HG03045 (cell line): ENCODE measurements at regions not wholly inside any gene's neighbourhood (a gene's known extent, or its start where the extent isn't known, plus 50 kb on each side); places are given as distances from the start of the nearest gene placed in this dataset.

Source experiments
- ATAC-seq: cut with Tn5 transposase; IDR thresholded peaks from one replicate; pipeline ENCODE4 v1.9.1; 2021; ENCODE audit warnings: mild to moderate bottlenecking, moderate library complexity; ENCODE audit not compliant: unreplicated experiment

DNA sequence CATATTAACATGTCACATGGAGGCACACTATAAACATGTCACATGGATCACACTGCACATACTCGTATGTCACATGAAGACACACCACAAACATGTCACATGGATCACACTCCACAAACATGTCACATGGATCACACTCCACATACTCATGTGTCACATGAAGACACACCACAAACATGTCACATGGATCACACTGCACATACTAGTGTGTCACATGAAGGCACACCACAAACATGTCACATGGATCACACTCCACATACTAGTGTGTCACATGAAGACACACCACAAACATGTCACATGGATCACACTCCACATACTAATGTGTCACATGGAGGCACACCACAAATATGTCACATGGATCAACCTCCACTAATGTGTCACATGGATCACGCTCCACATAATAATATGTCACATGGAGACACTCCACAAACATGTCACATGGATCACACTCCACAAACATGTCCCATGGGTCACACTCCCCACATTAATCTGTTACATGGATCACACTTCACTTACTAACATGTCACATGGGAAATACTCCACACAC lies 195.6 kb upstream of the PFKP start:
- ATAC-seq: no peak

DNA sequence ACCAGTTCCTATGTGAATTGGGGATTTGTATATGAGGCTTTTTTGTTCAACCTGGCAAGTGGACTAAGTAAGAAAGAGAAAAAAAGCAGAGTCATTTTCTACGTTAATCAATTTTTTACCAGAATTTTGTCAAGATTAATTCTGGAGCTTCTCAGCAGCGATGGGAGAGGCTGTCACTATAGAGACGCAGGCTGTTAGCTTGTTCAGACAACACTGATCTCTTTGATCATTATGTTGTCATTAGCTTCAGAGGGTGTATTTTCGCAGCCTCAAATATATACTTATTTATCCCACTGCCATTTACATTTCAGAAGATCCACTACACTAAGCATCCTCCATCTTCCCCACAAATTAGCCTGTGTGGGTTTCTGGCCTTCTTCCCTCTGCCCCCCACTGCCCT lies 196.7 kb upstream of the PFKP start:
- no peak for ATAC-seq

DNA sequence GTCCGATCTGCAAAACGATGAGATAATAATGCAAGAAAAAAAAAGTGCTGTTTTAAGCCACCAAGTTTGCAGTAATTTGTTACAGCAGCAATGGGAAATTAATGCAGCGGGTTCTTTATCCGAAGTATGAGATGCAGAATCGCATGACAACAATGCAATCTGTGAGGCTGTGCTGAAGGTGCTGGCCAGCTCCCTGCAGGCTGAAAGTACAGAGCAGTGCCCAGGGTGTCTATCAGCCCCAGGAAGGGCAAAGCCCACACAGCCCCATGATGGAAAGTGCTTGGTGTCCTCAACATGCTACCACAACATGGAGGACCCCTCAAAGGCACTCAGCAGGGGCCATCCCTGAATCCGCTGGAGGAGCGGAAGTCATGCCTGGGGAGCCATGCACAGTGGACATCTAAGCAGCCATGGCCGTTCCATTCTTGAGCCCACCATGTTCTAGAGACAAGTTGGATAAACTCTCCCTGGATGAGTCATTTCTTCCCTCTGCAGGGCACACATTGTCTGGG lies 199.5 kb upstream of the PFKP start:
- ATAC-seq: no peak

DNA sequence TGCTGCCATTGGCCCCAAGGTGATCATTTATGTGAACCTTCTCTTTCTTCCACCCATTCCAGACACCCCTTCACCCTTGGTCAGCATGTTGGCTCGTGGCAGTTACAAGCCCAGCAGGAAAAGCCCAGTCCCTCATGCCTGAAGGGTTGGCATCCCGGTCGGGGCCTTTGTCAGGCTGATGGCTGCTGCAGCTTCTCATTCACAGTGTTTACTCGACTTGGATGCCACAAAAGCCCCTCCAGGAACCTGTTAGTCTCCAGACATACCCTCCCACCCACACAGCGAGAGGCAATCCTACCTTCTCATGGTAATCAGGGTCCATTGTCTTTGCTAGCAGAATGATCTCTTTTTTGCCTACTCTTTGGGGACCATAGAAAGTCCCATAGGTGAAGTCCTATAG lies 200.8 kb upstream of the PFKP start:
- no peak for ATAC-seq

DNA sequence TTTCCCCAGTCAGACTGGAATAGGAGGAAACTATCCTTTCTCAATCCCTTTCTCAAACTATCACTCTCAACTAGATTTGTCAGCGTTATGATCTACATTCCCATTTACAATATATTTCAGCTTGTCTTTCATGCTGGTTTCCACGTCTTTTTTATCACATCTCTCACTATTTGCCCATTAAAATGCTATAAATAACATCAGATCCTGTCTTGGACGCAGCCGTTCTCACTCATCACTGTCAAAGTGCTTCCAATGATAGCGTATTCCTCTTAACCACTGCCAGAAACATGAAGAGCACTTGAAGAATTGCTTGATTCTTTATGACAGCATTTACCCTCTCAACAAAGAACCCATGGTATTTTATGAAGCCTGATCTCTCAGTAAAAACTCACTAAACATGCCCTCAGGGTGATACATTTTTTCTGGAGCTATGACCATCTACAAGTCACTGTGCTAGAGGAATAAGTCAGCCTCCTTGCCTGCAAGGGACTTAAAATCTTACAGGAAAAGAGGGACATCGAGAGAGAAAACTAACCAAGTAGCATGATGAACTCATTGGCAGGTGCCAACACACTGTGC lies 205.6 kb upstream of the PFKP start:
- no peak for ATAC-seq

DNA sequence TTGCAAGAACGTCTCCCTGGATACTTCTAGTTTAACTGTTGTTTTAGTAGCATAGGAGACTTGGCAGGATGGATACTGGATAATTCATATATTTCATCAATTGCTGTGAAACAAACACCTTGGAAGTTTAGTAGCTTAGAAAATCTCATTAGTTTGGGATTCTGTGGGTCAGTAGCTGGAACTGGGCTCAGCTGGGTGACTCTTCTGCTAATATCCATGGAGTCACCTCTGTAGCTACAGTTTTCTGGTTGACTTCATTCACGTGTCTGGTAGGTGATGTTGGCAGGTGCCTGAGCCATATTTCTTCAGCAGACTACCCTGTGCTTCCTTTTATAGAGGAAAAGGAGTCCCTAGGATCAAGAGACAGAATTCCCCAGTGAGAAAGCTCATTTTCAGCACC lies 208.9 kb upstream of the PFKP start:
- no peak for ATAC-seq

DNA sequence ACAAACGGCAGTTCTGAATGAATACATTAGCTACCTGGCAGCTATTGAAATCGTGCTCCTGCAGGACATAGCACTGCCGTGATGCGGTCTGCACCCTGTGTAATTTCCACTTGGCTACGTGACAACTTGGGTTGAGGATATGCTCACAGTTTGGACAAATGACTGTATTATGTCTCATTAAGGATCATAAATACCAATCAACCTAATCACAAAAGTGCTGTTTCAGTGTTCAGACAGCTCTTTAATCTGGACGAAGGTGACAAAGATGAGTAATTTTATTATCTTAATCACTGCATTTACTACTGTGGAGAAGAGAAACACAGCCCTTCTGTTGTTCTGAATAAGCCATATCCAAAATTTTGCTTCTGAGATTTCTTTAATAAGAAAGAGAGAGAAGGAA lies 210.8 kb upstream of the PFKP start:
- ATAC-seq: no peak

DNA sequence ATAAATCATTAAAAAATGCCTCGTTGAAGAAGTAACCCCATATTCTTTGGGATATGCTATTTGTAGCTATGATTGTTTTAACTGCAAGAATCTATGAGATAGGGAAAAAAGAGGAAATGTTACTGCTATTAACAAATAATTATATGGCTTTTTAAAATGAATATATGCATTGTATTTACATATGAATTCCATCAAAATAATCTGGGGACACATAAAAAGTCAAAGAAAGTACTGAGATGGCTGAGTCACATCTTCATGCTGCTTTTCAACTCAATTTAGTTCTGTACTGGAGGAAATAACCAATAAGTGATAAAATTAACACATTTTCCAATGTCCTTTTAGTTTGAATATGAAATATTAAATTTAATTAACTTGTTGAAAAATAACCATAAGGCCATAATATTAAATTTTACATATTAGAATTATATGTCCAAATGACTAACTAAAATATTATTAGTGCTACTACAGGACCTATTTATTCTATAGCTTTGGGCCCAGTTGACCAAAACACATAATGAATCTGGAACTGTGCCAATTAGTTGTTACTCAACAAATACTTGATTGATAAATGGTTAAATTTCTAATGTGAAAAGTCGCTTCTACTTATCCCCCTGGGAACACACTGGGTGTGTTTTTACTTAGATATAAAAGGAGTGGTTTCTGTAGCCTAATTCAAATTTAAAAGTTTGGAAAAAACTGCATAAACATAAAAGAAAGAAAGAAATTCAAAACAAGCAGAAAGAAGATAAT lies 214.6 kb upstream of the PFKP start:
- ATAC-seq: no peak

DNA sequence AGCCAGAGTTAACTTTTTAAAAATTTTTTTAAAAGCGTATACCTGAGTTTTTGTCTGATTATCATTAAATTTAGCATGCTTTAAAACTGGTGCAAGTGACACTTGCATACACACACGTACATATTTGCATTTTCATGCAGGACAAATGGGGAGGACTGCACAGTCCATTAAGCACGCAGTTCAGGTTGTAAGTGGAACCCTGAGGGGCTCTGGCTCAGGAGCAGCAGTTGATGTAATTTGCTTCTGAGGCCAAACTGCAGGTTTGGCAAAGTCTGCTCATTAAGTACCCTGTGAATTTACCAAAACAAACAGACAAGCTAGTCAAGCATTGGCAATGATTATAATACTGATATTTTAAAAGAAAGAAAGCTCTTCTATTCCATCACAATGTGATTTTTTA lies 215.8 kb upstream of the PFKP start:
- ATAC-seq: no peak

DNA sequence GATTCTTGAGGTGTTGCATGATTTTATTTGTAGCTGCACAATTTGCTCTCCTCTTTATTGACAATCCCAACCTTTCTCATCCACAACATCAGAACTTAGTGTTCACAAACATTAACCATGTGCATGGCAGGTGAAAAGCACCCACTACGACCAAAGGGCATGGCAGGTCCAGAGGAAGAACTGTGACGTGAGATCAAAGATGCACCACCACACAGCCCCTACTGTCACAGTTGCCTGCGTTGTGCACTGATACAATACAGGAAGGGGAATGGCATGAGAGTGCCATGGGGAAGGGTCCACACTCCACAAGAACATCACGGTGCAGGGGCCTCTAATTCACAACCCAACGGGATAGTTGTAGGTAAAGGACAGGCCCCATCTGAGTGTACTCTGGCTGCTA lies 217.1 kb upstream of the PFKP start:
- ATAC-seq: no peak

DNA sequence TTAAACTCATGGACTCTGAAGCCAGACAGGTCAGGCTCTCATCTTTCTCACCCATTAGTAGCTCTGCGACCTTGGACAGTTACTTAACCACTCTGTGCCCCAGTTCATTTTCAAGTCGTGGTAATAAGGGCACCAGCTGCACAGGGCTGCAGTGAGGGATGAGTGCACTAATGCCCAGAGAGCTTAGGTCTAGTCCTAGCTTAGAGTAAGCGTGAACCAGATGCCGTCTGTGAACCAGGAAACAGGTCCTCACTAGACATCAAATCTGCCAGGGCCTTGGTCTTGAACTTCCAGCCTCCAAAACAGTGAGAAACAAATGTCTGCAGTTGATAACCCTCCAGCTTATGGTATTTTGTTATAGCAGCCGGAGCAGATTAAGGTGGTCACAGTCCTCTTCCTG lies 222.4 kb upstream of the PFKP start:
- ATAC-seq: no peak

DNA sequence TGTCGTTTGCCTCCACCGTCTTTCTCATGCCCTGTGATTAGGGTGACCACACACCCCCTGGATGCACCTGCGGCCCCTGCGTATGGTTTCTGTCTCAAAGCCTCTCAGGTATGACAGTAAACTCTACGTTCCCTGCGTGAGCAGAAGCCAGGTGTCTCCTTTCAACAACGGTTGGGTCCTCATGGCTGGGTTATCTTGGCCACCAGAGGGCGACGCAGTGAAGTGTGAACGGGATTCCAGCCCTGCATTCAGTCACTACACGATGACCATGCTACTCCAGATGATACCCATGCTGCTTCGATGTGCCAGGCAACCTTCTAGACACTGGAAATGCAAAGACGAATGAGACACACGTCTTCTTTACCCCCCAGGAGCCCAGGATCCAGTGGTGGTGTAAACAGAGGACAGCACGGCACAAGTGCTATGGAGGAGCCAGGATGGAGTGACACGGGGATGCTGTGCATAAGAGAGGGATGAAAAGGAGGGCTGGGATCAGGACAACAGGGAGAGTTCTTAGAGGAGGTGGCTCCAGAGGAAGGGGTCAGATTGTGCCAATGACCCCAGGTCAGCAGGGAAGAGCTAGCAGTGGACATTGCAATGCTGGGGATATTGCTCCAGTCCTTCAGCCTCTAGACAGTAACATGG lies 228.1 kb upstream of the PFKP start:
- no peak for ATAC-seq

DNA sequence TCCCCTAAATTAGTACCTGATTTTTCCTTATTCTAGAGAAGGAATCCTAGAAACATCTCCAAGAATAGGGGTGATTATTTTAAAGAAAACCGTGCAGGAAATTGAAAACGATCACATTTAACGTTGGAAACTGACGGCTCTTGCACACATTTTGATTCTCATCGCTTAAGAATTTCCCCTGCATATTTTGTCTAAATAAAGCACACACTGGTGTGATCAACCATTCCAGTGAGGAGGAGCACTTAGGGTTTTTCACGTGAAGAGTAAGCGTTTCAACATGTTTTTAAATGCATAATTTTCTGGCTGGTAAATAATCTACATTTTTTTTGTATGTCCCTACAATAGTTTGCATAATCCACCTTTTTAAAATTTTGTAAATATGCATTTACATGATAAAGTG lies 229.7 kb upstream of the PFKP start:
- no peak for ATAC-seq

DNA sequence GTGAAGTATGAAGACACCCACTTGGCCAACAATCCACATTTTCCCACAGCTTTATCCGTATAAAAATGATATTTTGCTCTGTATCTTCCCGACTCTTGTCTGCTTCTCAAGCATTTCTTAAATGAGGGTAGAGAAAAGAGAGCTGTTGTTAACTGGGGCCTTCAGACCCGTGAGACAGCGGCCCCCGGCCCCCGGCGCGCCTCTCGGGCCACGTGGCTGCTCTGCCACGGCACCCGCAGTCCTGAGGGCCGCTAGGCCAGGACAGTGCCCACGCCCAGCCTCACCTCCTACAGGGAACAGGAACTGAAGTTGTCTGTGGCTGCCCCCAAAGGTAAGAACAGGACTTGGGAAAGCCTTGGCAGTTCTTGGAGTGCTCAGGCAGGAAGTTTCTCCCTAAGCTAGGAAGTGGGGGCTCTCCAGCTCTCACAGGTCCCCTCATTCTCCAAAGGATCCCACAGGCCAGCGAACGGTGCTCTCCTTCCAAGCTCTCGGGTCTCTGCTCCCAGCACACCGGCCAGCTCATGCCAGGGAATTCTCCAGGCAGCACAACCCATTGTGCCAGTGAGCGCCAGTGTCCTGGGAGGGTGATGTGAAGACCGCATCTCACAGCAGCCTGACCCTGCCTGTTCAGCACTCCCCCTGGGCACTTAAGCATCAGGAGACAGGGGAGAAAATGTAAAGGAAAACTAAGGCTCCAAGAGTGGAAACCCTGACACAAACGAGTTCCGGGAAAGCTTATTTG lies 230.3 kb upstream of the PFKP start:
- no peak for ATAC-seq

DNA sequence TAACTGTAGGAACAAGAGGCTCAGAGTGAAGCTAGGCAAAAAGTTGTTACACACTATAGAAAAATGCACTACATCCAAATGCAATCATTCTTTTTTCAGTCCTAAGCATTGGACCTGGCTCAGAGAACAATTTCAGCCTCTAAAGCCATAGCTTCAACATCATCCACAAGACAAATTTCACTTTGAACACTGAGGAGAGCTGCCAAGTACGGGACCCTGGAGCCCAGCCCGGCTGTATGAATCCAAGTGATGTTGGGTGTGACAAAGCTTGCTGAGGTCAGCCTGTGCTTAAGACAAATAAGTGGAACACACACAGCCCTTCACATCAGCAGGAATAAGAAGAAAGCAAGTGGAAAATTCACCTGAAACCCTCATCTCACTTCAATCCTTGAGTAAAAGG lies 233.1 kb upstream of the PFKP start:
- ATAC-seq: no peak

DNA sequence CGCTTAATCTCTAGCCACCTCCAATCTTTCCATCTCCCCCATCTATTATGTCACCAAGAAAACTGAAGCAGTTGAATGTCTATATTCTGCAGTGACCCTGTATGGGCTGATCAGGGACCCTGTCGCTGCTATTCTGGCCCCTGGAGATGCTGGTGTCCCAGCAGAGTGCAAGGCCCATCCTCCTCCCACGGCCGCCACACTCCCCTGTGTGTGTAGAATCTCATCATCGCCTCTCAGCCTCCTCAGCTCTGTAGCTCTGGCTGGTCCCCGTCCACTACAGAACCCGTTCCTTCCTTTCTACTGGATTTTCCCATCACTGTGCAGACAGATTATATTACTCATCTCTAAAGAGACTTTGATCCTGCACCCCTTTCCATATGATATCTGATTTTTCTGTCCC lies 235.8 kb upstream of the PFKP start:
- no peak for ATAC-seq

DNA sequence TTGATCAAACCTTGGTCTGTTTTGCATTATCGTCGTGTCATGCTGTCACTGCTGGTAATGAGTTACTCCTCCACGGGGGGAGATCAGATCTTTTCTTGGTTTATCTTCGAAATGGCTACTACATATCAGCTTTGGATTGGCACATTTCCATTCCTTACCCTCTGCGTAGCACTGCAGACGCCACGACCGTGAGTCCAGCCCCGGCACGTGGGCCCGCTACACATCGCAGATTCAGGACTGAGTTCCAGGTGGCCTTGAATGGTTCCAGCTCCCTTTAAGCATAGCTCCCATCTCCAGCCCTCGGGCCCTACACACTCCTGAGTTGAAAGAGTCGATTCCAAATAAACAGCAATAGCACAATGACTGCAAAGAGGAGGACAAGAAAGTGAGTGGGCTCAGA lies 238.6 kb upstream of the PFKP start:
- ATAC-seq: no peak

DNA sequence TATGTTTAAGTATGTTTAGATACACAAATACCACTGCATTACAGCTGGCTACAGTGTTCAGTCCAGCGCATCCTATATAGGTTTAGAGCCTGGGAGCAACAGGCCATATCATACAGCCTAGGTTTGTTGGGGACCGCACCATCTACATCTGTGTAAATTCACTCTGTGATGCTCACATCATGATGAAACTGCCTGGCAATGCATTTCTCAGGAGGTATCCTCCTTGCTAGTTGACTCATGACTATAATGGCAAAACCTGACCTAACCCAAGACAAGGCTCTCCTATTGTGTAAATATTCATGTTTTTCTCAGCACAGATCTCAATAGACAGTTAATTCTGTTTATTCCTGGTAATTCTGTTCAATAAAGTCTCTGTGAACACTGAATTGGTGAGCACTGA lies 240.7 kb upstream of the PFKP start:
- no peak for ATAC-seq

DNA sequence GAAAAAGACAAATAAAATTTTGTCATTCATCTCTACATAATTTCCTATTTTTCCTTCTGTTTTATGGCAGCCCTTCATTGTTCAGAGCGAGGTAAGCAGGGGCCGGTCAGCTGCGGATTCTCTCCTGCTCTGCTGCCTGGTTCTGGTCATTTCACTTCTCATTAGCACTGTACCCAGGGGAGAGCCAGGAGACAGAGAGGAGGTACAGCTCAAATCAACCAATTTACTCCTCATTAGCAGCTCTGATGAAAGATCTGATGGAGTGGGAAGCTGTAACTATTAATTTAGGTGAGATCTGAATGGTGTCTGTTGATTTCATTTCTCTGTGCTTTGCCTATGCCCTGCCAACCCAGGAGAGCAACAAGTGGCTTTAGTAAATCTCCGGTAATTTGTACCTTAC lies 241.5 kb upstream of the PFKP start:
- ATAC-seq: no peak

DNA sequence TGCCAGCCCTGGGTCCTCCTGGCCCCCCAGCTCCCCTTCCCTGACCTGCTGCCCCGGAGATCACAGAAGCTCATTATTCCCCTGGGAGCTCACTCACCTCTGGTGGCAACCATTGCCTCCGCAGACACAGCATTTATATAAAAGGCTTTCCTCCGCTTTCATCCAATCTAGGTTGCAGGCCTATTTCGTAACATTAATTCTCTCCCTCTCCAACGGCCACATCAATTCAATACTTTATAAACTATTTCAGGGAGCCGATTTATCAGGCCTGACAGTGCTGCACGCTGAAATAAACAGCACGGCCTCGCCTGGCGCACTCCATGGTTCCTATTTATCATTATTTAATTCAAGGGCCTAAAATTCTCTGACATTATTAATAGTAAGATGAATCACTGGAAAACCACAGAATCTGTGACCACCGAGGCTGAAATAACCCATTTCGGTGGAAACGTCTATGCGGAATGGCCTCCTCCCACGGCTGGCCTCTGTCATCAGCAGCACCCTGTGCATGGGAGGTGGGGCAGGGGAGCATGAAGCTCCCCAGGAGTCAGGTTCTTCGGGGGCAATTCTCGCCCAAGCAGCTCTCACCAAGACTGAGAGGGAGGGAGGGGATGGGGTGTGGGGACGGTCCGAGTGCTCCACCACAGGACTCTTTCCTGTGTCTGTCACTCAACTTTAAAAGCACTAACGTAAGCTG lies 249.3 kb upstream of the PFKP start:
- ATAC-seq: no peak

DNA sequence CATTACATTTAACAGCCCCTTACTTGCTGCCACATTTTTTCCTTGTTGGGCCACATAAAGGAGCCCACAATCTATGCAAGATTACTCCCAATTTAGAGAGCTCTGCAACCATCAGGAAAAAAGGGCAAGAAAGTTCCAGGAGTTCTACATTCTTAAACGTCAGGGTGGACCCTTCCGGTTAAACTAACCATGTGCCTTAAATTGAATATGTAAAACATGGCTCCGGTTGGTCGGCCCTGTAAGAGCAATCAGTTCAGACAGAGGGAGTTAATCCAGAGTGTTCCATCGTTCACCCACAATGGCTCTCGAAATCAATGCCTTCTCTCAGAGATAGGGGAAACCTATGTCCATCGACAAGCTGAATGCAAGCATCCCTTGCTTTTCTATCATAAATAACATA lies 253.7 kb upstream of the PFKP start:
- ATAC-seq: no peak
